Natural killer cell (primary cell): ENCODE measurements at regions not wholly inside any gene's neighbourhood (a gene's known extent, or its start where the extent isn't known, plus 50 kb on each side); places are given as distances from the start of the nearest gene placed in this dataset.

ENCODE experiments used
- ATAC-seq, 3 donors: fragments of 150-1000 bp in 2 of 3; fragments of 200-7000 bp in 1 of 3; cut with Tn5 transposase; 1 replicate in 1 of 3; 2 replicates in 2 of 3; pipeline ENCODE4 v1.10.0; 2021; ENCODE audit warnings: mild to moderate bottlenecking in 2 of 3, moderate library complexity in 2 of 3
- DNase-seq, 2 donors: peaks; one replicate each; pipeline versions ENCODE4 v3.0.0 to v3.0.0-alpha.2; 2013 to 2021; ENCODE audit warnings: mixed read lengths in 1 of 2
- H3K27ac ChIP-seq: one replicate; pipeline ENCODE4 v1.5.1; 2013; ENCODE audit warnings: mild to moderate bottlenecking, low read length
- H3K27me3 ChIP-seq: one replicate; pipeline ENCODE4 v1.6.1; 2013; ENCODE audit warnings: low read length; ENCODE audit not compliant: control insufficient read depth, insufficient read depth
- H3K36me3 ChIP-seq: one replicate; pipeline ENCODE4 v1.6.1; 2013; ENCODE audit warnings: low read length; ENCODE audit not compliant: control insufficient read depth, insufficient read depth
- H3K4me1 ChIP-seq: one replicate; pipeline ENCODE4 v1.6.1; 2013; ENCODE audit warnings: low read length; ENCODE audit not compliant: control insufficient read depth, insufficient read depth
- H3K4me3 ChIP-seq: one replicate; pipeline ENCODE4 v1.5.1; 2013; ENCODE audit warnings: low read length
- H3K9me3 ChIP-seq: one replicate; pipeline ENCODE4 v1.6.1; 2013; ENCODE audit warnings: low read length; ENCODE audit not compliant: control insufficient read depth, insufficient read depth
- H3K27ac Mint-ChIP-seq, 2 donors: one replicate each; pipeline ENCODE4 v1.8.0; 2022; ENCODE audit warnings: mild to moderate bottlenecking in 2 of 2, mixed read lengths in 2 of 2, moderate library complexity in 1 of 2
- H3K27me3 Mint-ChIP-seq, 2 donors: one replicate each; pipeline ENCODE4 v1.8.0; 2022; ENCODE audit warnings: low read depth in 2 of 2, mixed read lengths in 2 of 2
- H3K36me3 Mint-ChIP-seq: one replicate; pipeline ENCODE4 v1.8.0; 2022; ENCODE audit warnings: mixed read lengths
- H3K4me1 Mint-ChIP-seq, 2 donors: one replicate each; pipeline ENCODE4 v1.8.0; 2022; ENCODE audit warnings: mixed read lengths in 2 of 2
- H3K4me3 Mint-ChIP-seq: one replicate; pipeline ENCODE4 v1.8.0; 2022; ENCODE audit warnings: mild to moderate bottlenecking, moderate library complexity, mixed read lengths
- H3K9me3 Mint-ChIP-seq, 2 donors: one replicate each; pipeline ENCODE4 v1.8.0; 2022; ENCODE audit warnings: mixed read lengths in 2 of 2
- WGBS: methylation state at CpG from one replicate; pipeline ENCODE4 v1.1.7; 2013; ENCODE audit warnings: missing lambda C conversion rate; ENCODE audit not compliant: insufficient coverage; 5-methylcytosine and 5-hydroxymethylcytosine counted together
- intact Hi-C: fragments of 100-400 bp; cut with micrococcal nuclease; formaldehyde crosslinking; loops from one replicate; pipeline ENCODE4 v1.14.2; 2022
- TF ChIP-seq, protein P1 (sequence below): fragments of 200-600 bp; IDR thresholded peaks from one replicate; pipeline ENCODE4 v1.8.0; 2022; ENCODE audit warnings: antibody characterized with exemption

DNA sequence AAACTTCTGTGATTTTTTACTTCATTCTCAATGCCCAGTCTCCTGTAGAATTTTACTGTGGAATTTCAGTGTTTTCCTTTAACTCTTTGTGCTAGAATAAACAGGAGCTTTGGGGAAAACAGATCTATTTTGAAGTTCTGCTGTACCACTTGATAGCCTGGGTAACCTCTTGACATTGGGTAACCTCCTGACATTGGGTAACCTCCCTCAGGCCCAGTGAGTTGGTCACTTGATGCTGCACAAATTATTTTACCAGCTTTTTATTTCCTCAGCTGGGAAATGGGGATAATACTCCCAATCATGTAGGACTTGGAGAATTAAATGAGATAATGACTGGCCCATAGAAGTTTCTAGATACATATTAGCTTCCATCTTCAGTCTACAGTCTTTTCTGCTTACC is 137.3 kb upstream of the TOP1 start:
- no peaks in the 10 kb centered on the region for H3K9me3 Mint-ChIP-seq
- no peak for DNase-seq
- no peak for ATAC-seq
- H3K4me3 Mint-ChIP-seq, result no peak overlapping the region
- H3K4me1 Mint-ChIP-seq, result peaks cover 34 to 56% of the 10 kb centered on the region in 2 donors
- Histone ChIP-seq H3K4me1 (peaks cover 17% of the 10 kb centered on the region), H3K9me3 (no peaks in the 10 kb centered on the region), H3K27ac (no peak overlapping the region), H3K4me3 (no peak overlapping the region), H3K36me3 (no peaks in the 10 kb centered on the region), H3K27me3 (no peaks in the 10 kb centered on the region)
- H3K36me3 Mint-ChIP-seq, result no peaks in the 10 kb centered on the region
- intact Hi-C loops, result no loop called here
- TF ChIP-seq, protein P1, sequence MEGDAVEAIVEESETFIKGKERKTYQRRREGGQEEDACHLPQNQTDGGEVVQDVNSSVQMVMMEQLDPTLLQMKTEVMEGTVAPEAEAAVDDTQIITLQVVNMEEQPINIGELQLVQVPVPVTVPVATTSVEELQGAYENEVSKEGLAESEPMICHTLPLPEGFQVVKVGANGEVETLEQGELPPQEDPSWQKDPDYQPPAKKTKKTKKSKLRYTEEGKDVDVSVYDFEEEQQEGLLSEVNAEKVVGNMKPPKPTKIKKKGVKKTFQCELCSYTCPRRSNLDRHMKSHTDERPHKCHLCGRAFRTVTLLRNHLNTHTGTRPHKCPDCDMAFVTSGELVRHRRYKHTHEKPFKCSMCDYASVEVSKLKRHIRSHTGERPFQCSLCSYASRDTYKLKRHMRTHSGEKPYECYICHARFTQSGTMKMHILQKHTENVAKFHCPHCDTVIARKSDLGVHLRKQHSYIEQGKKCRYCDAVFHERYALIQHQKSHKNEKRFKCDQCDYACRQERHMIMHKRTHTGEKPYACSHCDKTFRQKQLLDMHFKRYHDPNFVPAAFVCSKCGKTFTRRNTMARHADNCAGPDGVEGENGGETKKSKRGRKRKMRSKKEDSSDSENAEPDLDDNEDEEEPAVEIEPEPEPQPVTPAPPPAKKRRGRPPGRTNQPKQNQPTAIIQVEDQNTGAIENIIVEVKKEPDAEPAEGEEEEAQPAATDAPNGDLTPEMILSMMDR, result no peak
- no peak overlapping the region for H3K27ac Mint-ChIP-seq
- peaks cover 0 to 3% of the 10 kb centered on the region in 2 donors for H3K27me3 Mint-ChIP-seq

DNA sequence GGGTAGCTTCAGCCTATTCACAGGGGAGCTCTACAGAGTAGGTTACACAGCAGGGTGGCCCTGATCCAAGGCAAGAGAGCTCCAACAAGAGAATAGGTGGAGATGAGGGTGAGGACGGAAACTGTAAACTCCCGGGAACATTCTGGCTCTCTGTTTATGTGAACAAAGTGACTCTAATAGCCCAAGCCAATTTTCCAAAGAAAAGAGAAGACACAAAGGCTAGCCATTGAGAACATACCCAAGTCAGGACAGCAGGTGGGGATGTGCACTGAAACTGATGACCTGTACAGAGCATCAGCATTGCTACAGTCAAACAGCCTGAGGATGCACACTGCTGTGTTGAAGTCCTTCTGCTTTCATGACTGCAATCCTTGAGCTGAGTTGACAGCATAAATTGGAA is 136.0 kb upstream of the TOP1 start:
- H3K27me3 Mint-ChIP-seq, result peaks cover 0 to under 1% of the 10 kb centered on the region in 2 donors
- Histone ChIP-seq H3K36me3 (no peaks in the 10 kb centered on the region), H3K27me3 (no peaks in the 10 kb centered on the region), H3K4me1 (peaks cover 11% of the 10 kb centered on the region), H3K4me3 (no peak overlapping the region), H3K9me3 (no peaks in the 10 kb centered on the region), H3K27ac (no peak overlapping the region)
- no peaks in the 10 kb centered on the region for H3K36me3 Mint-ChIP-seq
- no peaks in the 10 kb centered on the region for H3K9me3 Mint-ChIP-seq
- intact Hi-C loops, result no loop called here
- TF ChIP-seq, protein P1, result no peak
- no peak overlapping the region for H3K4me3 Mint-ChIP-seq
- no peak for ATAC-seq
- H3K4me1 Mint-ChIP-seq, result peaks cover 30 to 43% of the 10 kb centered on the region in 2 donors
- no peak overlapping the region for H3K27ac Mint-ChIP-seq
- DNase-seq, result no peak
- WGBS, result 95% methylated on average over 2 of the region's 2 CpGs

- WGBS, result no CpG with 5 or more reads among the region's 1 CpG
- no peak overlapping the region for H3K4me3 ChIP-seq
- Mint-ChIP-seq H3K4me1 (peaks cover 29 to 40% of the 10 kb centered on the region in 2 donors), H3K27ac (no peak overlapping the region), H3K9me3 (no peaks in the 10 kb centered on the region), H3K4me3 (no peak overlapping the region), H3K27me3 (peaks cover 0 to 3% of the 10 kb centered on the region in 2 donors), H3K36me3 (no peaks in the 10 kb centered on the region)
- TF ChIP-seq, protein P1, result no peak
- H3K9me3 ChIP-seq, result no peaks in the 10 kb centered on the region
- no peak for ATAC-seq
- H3K4me1 ChIP-seq, result peaks cover 11% of the 10 kb centered on the region
- intact Hi-C loops, result no loop called here
- no peaks in the 10 kb centered on the region for H3K27me3 ChIP-seq
- H3K36me3 ChIP-seq, result no peaks in the 10 kb centered on the region
- DNase-seq, result no peak
- no peak overlapping the region for H3K27ac ChIP-seq
Measured at GRCh38 chr20:40893610-40894236, 134.9 kb upstream of the TOP1 start.

DNA sequence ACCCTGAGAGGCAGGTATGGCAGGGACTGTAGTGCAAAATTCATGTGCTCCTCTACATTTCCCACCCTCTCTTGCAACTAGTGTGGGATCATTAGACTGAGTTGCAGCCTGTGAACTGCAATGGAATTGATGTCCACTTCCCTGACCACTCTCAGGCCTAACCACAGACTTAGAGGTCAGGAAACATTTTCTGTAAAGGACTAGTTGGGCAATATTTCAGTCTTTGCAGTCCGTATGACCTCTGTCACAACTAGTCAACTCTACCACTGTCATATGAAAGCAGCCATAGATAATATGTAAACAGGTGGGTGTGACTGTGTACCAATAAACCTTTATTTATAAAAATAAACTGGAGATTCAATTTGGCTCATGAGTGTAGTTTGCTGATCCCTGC is 134.4 kb upstream of the TOP1 start:
- H3K4me1 ChIP-seq, result peaks cover 11% of the 10 kb centered on the region
- H3K27ac Mint-ChIP-seq, result peak overlapping the region in 1 of 2 donors; percentile 48

More for the DNA sequence above, 134.4 kb upstream of the TOP1 start:
- DNase-seq (no peak), ATAC-seq (no peak)
- intact Hi-C loops, result no loop called here
- WGBS, result no CpG with 5 or more reads among the region's 1 CpG
- TF ChIP-seq, protein P1, result no peak
- Histone ChIP-seq H3K27ac (no peak overlapping the region), H3K36me3 (no peaks in the 10 kb centered on the region), H3K27me3 (no peaks in the 10 kb centered on the region), H3K4me3 (no peak overlapping the region), H3K9me3 (no peaks in the 10 kb centered on the region)
- Mint-ChIP-seq H3K36me3 (no peaks in the 10 kb centered on the region), H3K4me1 (peaks cover 24 to 35% of the 10 kb centered on the region in 2 donors), H3K4me3 (no peak overlapping the region), H3K9me3 (no peaks in the 10 kb centered on the region), H3K27me3 (peaks cover 0 to 3% of the 10 kb centered on the region in 2 donors)
